Ascending aorta (tissue), 2 donors: ENCODE measurements at regions not wholly inside any gene's neighbourhood (a gene's known extent, or its start where the extent isn't known, plus 50 kb on each side); places are given as distances from the start of the nearest gene placed in this dataset.

Experiments
- DNase-seq, 2 donors: peaks; one replicate each; pipeline ENCODE4 v3.0.0-alpha.2; 2019; ENCODE audit warnings: low spot score in 2 of 2
- H3K27ac ChIP-seq, 2 donors: fragments of 200-600 bp; sonication (generic); one replicate each; pipeline ENCODE4 v1.5.1; 2016 to 2017; ENCODE audit warnings: mild to moderate bottlenecking in 1 of 2
- H3K27me3 ChIP-seq: fragments of 200-600 bp; sonication (generic); one replicate; pipeline ENCODE4 v1.5.1; 2017
- H3K36me3 ChIP-seq, 2 donors: fragments of 200-600 bp; sonication (generic); one replicate each; pipeline ENCODE4 v1.5.1; 2016
- H3K4me1 ChIP-seq, 2 donors: fragments of 200-600 bp; sonication (generic); one replicate each; pipeline ENCODE4 v1.5.1; 2016 to 2017; ENCODE audit warnings: mild to moderate bottlenecking in 1 of 2
- H3K4me3 ChIP-seq, 2 donors: fragments of 200-600 bp; sonication (generic); one replicate each; pipeline ENCODE4 v1.5.1; 2016 to 2017; ENCODE audit warnings: mild to moderate bottlenecking in 1 of 2
- H3K9me3 ChIP-seq, 2 donors: fragments of 200-600 bp; sonication (generic); one replicate each; pipeline ENCODE4 v1.5.1; 2016
- intact Hi-C: fragments of 100-400 bp; cut with DNase I; formaldehyde crosslinking; loops from one replicate; pipeline ENCODE4 v1.15.1; 2023
- TF ChIP-seq, protein P1 (sequence below), 3 experiments: fragments of 200-600 bp in 2 of 3; fragments of 450-650 bp in 1 of 3; sonication (generic) in 2 of 3; IDR thresholded peaks; one replicate each; pipeline ENCODE4 v1.5.1; 2016 to 2019; ENCODE audit warnings: antibody characterized with exemption in 3 of 3, mild to moderate bottlenecking in 1 of 3, moderate library complexity in 1 of 3

GRCh38 chr10:25117757-25118156 lies 57.0 kb upstream of the GPR158 start:
- no peak overlapping the region for H3K4me3 ChIP-seq
- no peak for DNase-seq
- TF ChIP-seq, protein P1, sequence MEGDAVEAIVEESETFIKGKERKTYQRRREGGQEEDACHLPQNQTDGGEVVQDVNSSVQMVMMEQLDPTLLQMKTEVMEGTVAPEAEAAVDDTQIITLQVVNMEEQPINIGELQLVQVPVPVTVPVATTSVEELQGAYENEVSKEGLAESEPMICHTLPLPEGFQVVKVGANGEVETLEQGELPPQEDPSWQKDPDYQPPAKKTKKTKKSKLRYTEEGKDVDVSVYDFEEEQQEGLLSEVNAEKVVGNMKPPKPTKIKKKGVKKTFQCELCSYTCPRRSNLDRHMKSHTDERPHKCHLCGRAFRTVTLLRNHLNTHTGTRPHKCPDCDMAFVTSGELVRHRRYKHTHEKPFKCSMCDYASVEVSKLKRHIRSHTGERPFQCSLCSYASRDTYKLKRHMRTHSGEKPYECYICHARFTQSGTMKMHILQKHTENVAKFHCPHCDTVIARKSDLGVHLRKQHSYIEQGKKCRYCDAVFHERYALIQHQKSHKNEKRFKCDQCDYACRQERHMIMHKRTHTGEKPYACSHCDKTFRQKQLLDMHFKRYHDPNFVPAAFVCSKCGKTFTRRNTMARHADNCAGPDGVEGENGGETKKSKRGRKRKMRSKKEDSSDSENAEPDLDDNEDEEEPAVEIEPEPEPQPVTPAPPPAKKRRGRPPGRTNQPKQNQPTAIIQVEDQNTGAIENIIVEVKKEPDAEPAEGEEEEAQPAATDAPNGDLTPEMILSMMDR (IDR thresholded peaks at IDR 0.05): no peak
- H3K27me3 ChIP-seq: no peaks in the 10 kb centered on the region
- H3K36me3 ChIP-seq: no peaks in the 10 kb centered on the region
- no peaks in the 10 kb centered on the region for H3K4me1 ChIP-seq
- H3K9me3 ChIP-seq: no peaks in the 10 kb centered on the region
- H3K27ac ChIP-seq: no peak overlapping the region
- intact Hi-C loops: no loop called here

- intact Hi-C loops: no loop called here
- no peaks in the 10 kb centered on the region for H3K4me1 ChIP-seq
- no peaks in the 10 kb centered on the region for H3K36me3 ChIP-seq
- no peak overlapping the region for H3K27ac ChIP-seq
- no peaks in the 10 kb centered on the region for H3K27me3 ChIP-seq
- no peak for DNase-seq
- no peaks in the 10 kb centered on the region for H3K9me3 ChIP-seq
- H3K4me3 ChIP-seq: no peak overlapping the region
- TF ChIP-seq, protein P1 (IDR thresholded peaks at IDR 0.05): no peak
These were observed 54.6 kb upstream of the GPR158 start for GRCh38 chr10:25120188-25120587.
